Progenitor cell of endocrine pancreas (in vitro differentiated cells): ENCODE measurements at regions not wholly inside any gene's neighbourhood (a gene's known extent, or its start where the extent isn't known, plus 50 kb on each side); places are given as distances from the start of the nearest gene placed in this dataset.

Experiments
- DNase-seq: peaks from one replicate; pipeline ENCODE4 v3.0.0; 2021; ENCODE audit warnings: low spot score; ENCODE audit not compliant: unreplicated experiment
- H3K27ac Mint-ChIP-seq: 2 replicates; pipeline ENCODE4 v1.8.0; 2021; ENCODE audit warnings: mild to moderate bottlenecking, moderate library complexity, mixed read lengths
- H3K27me3 Mint-ChIP-seq: 2 replicates; pipeline ENCODE4 v1.8.0; 2021; ENCODE audit warnings: mixed read lengths
- H3K36me3 Mint-ChIP-seq: 2 replicates; pipeline ENCODE4 v1.8.0; 2022; ENCODE audit warnings: mixed read lengths; ENCODE audit not compliant: insufficient read depth
- H3K4me1 Mint-ChIP-seq: 2 replicates; pipeline ENCODE4 v1.8.0; 2021; ENCODE audit warnings: low read depth, mixed read lengths
- H3K4me3 Mint-ChIP-seq: 2 replicates; pipeline ENCODE4 v1.8.0; 2021; ENCODE audit warnings: low read depth, mild to moderate bottlenecking, moderate library complexity, mixed read lengths
- H3K9me3 Mint-ChIP-seq: 2 replicates; pipeline ENCODE4 v1.8.0; 2021; ENCODE audit warnings: low read depth, mixed read lengths
- CTCF ChIP-seq: fragments of 200-600 bp; sonication (generic); IDR thresholded peaks from one replicate; pipeline ENCODE4 v1.5.0; 2021; ENCODE audit warnings: antibody characterized with exemption, mild to moderate bottlenecking; ENCODE audit not compliant: unreplicated experiment

DNA sequence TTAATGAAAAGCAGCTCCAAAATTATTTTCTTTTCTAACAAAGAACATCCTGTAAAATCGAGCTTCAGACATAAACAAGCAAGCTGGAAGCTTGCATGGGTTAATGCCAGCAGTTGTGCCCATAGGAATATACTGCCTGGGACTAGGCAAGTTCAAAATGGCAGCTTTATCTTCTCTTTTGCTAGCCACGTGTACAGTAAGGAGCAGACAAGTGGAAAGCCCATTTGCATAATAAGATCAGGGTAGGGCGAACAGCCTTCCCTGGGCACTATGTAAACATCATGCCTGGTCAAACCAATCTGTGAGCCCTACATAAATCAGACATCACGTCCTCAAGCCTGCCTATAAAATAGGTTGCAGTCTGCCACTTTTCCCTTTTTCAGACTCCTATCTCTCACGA lies 489.7 kb downstream of the RFC3 start:
- TF ChIP-seq CTCF: no peak
- no peaks in the 10 kb centered on the region for H3K36me3 Mint-ChIP-seq
- H3K4me1 Mint-ChIP-seq: no peaks in the 10 kb centered on the region

GRCh38 chr13:34308725-34309124 lies 490.8 kb downstream of the RFC3 start:
- no peak for DNase-seq
- no peaks in the 10 kb centered on the region for H3K4me1 Mint-ChIP-seq
- H3K27ac Mint-ChIP-seq: no peak overlapping the region
- TF ChIP-seq CTCF: no peak
- H3K36me3 Mint-ChIP-seq: no peaks in the 10 kb centered on the region
- H3K4me3 Mint-ChIP-seq: no peak overlapping the region
- H3K9me3 Mint-ChIP-seq: peaks cover 9% of the 10 kb centered on the region
- H3K27me3 Mint-ChIP-seq: peaks cover 5% of the 10 kb centered on the region

More for the DNA sequence above, 489.7 kb downstream of the RFC3 start:
- no peak for DNase-seq
- no peak overlapping the region for H3K27ac Mint-ChIP-seq
- H3K4me3 Mint-ChIP-seq: no peak overlapping the region
- H3K9me3 Mint-ChIP-seq: peaks cover 9% of the 10 kb centered on the region
- H3K27me3 Mint-ChIP-seq: peaks cover 5% of the 10 kb centered on the region

DNA sequence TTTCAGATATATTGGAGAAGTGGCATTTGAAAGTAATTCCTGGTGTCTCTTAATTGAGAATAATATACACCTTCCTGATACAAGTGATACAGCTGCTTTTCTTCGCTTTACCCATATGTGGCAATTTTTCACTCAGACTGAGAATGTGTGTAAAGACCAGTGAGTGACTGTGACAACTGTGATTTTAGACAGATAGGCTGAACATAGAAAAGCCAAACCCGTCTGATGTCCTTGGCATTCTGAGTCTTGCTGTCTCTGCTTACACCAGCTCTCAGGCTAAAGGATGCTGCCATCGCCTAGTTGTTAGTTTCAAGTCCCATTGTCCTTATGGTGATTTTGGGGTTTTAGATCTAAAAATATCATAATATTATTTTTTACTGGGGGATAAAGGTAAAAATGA lies 492.6 kb downstream of the RFC3 start:
- no peaks in the 10 kb centered on the region for H3K36me3 Mint-ChIP-seq
- H3K27ac Mint-ChIP-seq: no peak overlapping the region
- H3K4me3 Mint-ChIP-seq: no peak overlapping the region
- no peak for DNase-seq
- H3K9me3 Mint-ChIP-seq: no peaks in the 10 kb centered on the region
- TF ChIP-seq CTCF: no peak
- H3K4me1 Mint-ChIP-seq: no peaks in the 10 kb centered on the region
- peaks cover 8% of the 10 kb centered on the region for H3K27me3 Mint-ChIP-seq

GRCh38 chr13:34311251-34311650 lies 493.3 kb downstream of the RFC3 start:
- Mint-ChIP-seq H3K27me3 (peaks cover 11% of the 10 kb centered on the region), H3K4me3 (no peak overlapping the region), H3K36me3 (no peaks in the 10 kb centered on the region), H3K27ac (no peak overlapping the region), H3K4me1 (no peaks in the 10 kb centered on the region), H3K9me3 (no peaks in the 10 kb centered on the region)
- DNase-seq: no peak
- no peak for TF ChIP-seq CTCF

GRCh38 chr13:34312578-34312977 lies 494.6 kb downstream of the RFC3 start:
- DNase-seq: no peak
- Mint-ChIP-seq H3K4me3 (no peak overlapping the region), H3K36me3 (no peaks in the 10 kb centered on the region), H3K27me3 (peaks cover 24% of the 10 kb centered on the region), H3K27ac (no peak overlapping the region), H3K9me3 (no peaks in the 10 kb centered on the region), H3K4me1 (no peaks in the 10 kb centered on the region)
- no peak for TF ChIP-seq CTCF
